GM12873 (cell line): ENCODE measurements at regions not wholly inside any gene's neighbourhood (a gene's known extent, or its start where the extent isn't known, plus 50 kb on each side); places are given as distances from the start of the nearest gene placed in this dataset.

Source experiments
- TF ChIP-seq, protein P1 (sequence below): IDR thresholded peaks from 2 replicates; pipeline ENCODE4 v1.5.1; 2012; ENCODE audit warnings: low read depth, mild to moderate bottlenecking, moderate library complexity, low read length, control low read depth; ENCODE audit not compliant: insufficient read depth; ENCODE audit errors: missing control alignments

- TF ChIP-seq, protein P1, sequence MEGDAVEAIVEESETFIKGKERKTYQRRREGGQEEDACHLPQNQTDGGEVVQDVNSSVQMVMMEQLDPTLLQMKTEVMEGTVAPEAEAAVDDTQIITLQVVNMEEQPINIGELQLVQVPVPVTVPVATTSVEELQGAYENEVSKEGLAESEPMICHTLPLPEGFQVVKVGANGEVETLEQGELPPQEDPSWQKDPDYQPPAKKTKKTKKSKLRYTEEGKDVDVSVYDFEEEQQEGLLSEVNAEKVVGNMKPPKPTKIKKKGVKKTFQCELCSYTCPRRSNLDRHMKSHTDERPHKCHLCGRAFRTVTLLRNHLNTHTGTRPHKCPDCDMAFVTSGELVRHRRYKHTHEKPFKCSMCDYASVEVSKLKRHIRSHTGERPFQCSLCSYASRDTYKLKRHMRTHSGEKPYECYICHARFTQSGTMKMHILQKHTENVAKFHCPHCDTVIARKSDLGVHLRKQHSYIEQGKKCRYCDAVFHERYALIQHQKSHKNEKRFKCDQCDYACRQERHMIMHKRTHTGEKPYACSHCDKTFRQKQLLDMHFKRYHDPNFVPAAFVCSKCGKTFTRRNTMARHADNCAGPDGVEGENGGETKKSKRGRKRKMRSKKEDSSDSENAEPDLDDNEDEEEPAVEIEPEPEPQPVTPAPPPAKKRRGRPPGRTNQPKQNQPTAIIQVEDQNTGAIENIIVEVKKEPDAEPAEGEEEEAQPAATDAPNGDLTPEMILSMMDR: no peak
Measured at GRCh38 chr2:375956-376307, 88.0 kb upstream of the ALKAL2 start.

- TF ChIP-seq, protein P1: no peak
Measured at GRCh38 chr2:375270-375955, 87.5 kb upstream of the ALKAL2 start.

GRCh38 chr2:368386-368785 is 80.5 kb upstream of the ALKAL2 start:
- TF ChIP-seq, protein P1: no peak

DNA sequence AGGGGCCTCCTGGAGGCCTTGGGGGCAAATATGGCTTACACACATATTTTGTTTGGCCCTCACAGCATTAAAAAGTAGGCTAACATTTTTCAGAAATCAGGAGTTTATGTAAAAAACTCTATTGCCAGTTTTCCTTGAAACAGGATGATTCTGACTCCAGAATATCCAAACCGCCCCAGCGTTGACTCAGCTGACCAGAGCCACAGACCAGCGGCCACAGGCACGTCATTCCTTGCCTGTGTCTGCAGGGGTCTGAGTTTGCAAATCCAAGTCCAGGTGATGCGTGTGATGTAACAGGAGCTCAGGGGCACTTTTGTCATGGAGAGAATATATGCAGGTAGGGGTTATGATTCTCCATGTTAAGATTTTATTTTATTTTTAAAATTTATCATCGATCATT is 79.4 kb upstream of the ALKAL2 start:
- TF ChIP-seq, protein P1: no peak

DNA sequence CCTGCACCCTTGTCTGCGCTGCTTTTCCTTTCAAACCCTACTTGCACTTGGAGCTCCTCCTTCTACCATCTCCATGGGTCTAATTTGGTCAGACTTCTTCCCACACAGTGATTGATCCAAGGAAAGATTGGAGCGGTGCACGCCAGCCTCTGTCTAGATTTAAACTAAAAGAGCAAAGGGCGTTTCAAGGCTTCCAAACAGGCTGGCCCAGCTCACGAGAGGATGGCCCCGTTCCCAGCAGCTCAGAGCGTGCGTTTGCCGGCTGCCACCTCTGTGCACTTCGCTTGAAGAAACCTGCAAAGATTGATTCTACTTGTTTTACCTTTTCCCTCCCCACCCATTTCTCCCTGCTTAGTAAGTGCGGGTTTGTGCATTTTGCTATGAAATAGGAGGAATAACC is 78.8 kb upstream of the ALKAL2 start:
- TF ChIP-seq, protein P1: no peak

DNA sequence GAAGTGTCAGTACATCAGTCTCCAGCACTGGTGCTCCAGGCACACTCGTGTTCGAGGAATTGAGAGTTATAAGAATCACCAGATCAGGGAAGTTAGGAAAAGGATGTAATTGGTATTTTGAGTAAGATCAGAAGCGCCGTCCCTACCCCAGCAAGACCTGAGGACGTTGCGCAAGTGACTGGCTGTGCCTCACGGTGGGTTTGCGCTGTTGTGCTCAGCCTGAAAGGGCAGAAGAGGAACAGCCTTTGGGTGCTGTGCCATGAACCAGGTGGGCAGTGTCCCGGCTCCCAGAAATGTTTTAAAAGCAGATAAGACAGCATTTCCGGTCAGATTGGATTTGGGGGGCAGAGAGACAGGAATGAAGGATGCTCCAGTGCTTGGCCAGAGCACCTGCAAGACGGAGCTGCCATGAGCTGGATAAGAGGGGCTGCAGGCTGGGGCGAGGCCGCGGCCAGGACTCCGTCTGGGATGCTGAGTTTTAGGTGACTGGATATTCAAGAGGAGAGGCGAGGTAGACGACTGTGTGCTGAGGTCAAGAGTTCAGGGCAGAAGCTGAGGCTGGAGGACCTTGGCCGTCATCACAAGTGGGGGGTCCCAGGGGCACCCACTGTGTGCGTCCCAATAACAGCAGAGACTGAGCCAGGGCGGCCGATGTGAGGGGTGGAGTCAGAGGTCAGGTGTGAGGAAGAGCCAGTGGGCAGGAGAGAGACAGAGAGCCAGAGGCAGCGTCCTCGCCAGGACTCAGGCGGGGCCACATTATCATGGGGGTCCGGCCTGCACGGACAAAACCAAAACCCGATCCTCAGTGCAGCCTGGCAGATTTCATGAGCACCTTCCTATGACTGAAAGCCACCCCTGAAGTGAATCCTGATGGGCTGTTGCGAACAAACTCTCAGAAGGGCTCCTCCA is 77.7 kb upstream of the ALKAL2 start:
- TF ChIP-seq, protein P1: no peak

GRCh38 chr2:363824-364470 is 76.1 kb upstream of the ALKAL2 start:
- TF ChIP-seq, protein P1: no peak
